ENCODE measurements at regions not wholly inside any gene's neighbourhood (a gene's known extent, or its start where the extent isn't known, plus 50 kb on each side); places are given as distances from the start of the nearest gene placed in this dataset.

GRCh38 chr12:75872762-75873161 lies 158.8 kb downstream of the PHLDA1 start (continued):
- TF ChIP-seq ZBTB39 (CRISPR knock-in tag; IDR thresholded peaks at IDR 0.05) (no peak), ZFP82 (CRISPR knock-in tag; IDR thresholded peaks at IDR 0.05; ENCODE audit: borderline replicate concordance) (no peak), ZNF282 (IDR thresholded peaks at IDR 0.05; ENCODE audit: partially characterized antibody) (no peak), SOX5 (CRISPR knock-in tag; IDR thresholded peaks at IDR 0.05; ENCODE audit: borderline replicate concordance) (peak; percentile 63; the same call in 1 of the 2 replicates), TCF7 (IDR thresholded peaks at IDR 0.05; ENCODE audit: low read depth) (0 out of 2 replicates have a peak, but pooled peaks have one; percentile 13), STAT6 (CRISPR knock-in tag; IDR thresholded peaks at IDR 0.05; ENCODE audit: borderline replicate concordance) (no peak), U2AF2 (IDR thresholded peaks at IDR 0.05; ENCODE audit: low read depth, low read length) (no peak), JUND (CRISPR knock-in tag; IDR thresholded peaks at IDR 0.05) (no peak), MAX (IDR thresholded peaks at IDR 0.05) (peak; percentile 37; the same call in 1 of the 2 replicates), EP300 (IDR thresholded peaks at IDR 0.05; ENCODE audit: low read depth in 2 of 2, low read length in 2 of 2) (peak in 1 of 2 experiments; percentile 74; a peak in 2 of 4 replicates), EP300 (CRISPR knock-in tag; IDR thresholded peaks at IDR 0.05; ENCODE audit: borderline replicate concordance) (no peak), ZGPAT (CRISPR knock-in tag; IDR thresholded peaks at IDR 0.05) (peak; percentile 28; the same call in 1 of the 2 replicates), FOXO1 (CRISPR knock-in tag; IDR thresholded peaks at IDR 0.05) (peak; percentile 61; the same call in 1 of the 2 replicates), ZNF407 (CRISPR knock-in tag; IDR thresholded peaks at IDR 0.05; ENCODE audit: not compliant biosample characterization) (no peak)
